Loucy (cell line): ENCODE measurements at regions not wholly inside any gene's neighbourhood (a gene's known extent, or its start where the extent isn't known, plus 50 kb on each side); places are given as distances from the start of the nearest gene placed in this dataset.

Experiments used
- EZH2phosphoT487 ChIP-seq: fragments of 200-600 bp; IDR thresholded peaks from 2 replicates; pipeline ENCODE4 v1.6.1; 2018; ENCODE audit warnings: antibody characterized with exemption, mild to moderate bottlenecking, moderate library complexity, borderline replicate concordance
- TF ChIP-seq, protein P1 (sequence below): fragments of 200-600 bp; sonication (generic); conservative IDR thresholded peaks from 2 replicates; pipeline ENCODE4 v1.5.1; 2014; ENCODE audit warnings: mild to moderate bottlenecking, antibody characterized with exemption, low read length

GRCh38 chr3:98655666-98656065, 62.3 kb upstream of the CPOX start:
- no peak for TF ChIP-seq EZH2phosphoT487
- TF ChIP-seq, protein P1, sequence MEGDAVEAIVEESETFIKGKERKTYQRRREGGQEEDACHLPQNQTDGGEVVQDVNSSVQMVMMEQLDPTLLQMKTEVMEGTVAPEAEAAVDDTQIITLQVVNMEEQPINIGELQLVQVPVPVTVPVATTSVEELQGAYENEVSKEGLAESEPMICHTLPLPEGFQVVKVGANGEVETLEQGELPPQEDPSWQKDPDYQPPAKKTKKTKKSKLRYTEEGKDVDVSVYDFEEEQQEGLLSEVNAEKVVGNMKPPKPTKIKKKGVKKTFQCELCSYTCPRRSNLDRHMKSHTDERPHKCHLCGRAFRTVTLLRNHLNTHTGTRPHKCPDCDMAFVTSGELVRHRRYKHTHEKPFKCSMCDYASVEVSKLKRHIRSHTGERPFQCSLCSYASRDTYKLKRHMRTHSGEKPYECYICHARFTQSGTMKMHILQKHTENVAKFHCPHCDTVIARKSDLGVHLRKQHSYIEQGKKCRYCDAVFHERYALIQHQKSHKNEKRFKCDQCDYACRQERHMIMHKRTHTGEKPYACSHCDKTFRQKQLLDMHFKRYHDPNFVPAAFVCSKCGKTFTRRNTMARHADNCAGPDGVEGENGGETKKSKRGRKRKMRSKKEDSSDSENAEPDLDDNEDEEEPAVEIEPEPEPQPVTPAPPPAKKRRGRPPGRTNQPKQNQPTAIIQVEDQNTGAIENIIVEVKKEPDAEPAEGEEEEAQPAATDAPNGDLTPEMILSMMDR: no peak
